IPS-NIHi7 (cell line): ENCODE measurements at regions not wholly inside any gene's neighbourhood (a gene's known extent, or its start where the extent isn't known, plus 50 kb on each side); places are given as distances from the start of the nearest gene placed in this dataset.
"Not testable (repeated sequence)": the region's sequence is repeated elsewhere in the genome, so short reads cannot be mapped to it uniquely, and the experiment has no call there.

Source experiments
- DNase-seq: peaks from one replicate; pipeline ENCODE4 v3.0.0; 2012; ENCODE audit warnings: mixed read lengths; ENCODE audit errors: extremely low spot score

DNA sequence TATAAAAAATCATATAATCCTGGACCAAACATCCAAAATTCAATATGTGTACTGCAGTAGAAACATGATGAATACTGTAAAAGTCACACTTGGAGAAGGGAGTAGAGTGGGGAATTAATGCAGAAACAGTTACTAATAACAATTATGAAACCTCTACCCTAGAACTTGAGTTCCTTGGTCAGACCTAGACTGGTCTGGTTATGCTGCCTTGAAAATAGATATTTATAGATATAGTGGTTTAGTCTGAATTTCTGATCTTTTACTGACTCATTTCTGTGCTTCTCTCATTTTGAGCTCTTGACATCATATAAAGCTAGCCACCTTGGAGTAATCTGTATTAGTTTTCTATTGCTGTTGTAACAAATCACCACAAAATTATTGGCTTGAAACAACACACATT lies 808.7 kb upstream of the CDH10 start:
- no peak for DNase-seq

DNA sequence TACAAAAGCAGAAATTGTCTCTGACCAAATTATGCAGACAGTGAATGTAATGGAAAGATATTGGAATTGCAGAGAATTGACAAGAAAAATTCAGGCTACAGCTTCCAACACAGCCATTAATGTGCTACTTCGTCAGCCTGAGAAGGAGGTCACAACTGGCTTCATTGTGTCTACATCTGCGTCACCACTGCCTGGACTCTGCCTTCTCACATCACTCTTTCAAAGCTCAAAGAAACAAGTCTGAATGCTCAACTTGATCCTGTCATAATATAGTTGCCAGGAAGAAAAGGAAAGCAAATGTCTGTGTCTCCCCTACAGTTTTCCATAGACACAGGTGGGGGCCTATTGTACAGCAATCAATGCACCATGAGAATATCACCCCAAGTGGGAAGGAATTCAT lies 806.5 kb upstream of the CDH10 start:
- no peak for DNase-seq

GRCh38 chr5:25448646-25449045 lies 803.9 kb upstream of the CDH10 start:
- DNase-seq = peak; percentile 9

DNA sequence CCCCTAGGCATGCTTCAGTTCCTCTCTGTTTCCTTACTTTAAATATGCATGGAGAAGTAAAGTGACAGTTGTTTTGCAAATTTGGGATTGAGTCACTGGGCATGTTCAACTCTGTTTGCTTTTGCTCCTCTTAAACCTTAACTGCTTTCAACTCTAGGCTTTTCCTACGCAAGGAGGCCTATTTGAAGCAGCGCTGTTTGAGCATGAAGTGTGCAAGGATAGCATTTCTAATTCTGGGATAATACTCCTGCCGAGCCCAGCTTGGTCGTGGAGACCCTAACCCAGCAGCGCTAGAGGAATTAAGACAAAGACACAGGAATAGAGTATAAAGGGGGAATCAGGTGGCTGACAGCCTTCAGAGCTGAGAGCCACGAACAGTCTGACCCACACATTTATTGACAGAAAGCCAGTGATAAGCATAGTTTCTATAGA lies 803.4 kb upstream of the CDH10 start:
- DNase-seq = no peak

DNA sequence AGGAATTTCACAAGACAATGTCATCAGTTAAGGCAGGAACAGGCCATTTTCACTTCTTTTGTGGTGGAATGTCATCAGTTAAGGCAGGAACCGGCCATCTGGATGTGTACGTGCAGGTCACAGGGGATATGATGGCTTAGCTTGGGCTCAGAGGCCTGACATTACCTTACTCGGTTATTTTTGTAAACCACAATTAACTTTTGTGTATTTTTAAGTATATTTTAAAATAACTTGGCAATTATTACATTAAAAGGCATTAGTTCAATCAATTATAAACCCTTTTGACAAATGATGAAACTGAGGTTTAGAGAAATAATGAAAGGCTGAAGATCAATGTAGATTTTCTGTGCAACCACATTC lies 801.3 kb upstream of the CDH10 start:
- DNase-seq = not testable (repeated sequence)

- DNase-seq = not testable (repeated sequence)
These were observed 800.7 kb upstream of the CDH10 start for GRCh38 chr5:25445381-25446060.

- DNase-seq = no peak
These were observed 799.9 kb upstream of the CDH10 start for GRCh38 chr5:25444697-25445096.

GRCh38 chr5:25441810-25442209 lies 797.0 kb upstream of the CDH10 start:
- no peak for DNase-seq

DNA sequence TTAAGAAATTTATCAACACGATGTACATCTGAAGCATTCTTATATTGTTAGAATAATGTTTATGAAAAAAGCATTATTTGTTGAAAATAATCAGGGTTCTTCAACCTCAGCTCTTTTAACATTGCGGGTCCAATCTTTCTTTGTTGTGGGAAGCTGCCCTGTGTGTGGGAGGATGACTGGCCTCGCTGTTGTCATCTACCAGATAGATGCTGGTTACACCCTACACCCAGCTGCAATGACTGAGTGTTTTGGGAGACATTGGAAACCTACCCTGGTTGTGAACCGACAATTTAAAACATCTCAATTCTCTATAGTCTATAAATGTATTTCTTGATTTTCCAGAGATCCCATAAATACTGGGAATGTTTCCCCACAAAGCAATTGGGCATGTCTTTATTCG lies 794.2 kb upstream of the CDH10 start:
- no peak for DNase-seq

GRCh38 chr5:25438375-25438774 lies 793.6 kb upstream of the CDH10 start:
- not testable (repeated sequence) for DNase-seq

DNA sequence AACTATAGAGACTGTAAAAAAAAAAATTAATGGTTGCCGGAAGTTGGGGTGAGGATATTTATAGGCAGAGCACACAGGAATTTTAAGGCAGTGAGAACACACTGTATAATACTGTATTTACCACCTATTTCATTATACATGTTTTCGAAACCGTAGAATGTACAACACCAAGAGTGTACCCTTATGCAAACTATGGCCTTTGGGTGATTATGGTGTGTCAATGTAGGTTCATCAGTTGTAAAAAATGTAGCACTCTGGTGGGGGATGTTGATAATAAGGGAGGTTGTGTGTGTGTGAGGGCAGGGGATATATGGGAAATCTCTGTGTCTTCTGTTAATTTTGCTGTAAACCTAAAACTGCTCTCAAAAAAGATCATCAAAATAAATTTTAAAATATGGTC lies 791.7 kb upstream of the CDH10 start:
- DNase-seq = no peak

GRCh38 chr5:25435882-25436281 lies 791.1 kb upstream of the CDH10 start:
- DNase-seq = no peak

- no peak for DNase-seq
These were observed 782.5 kb upstream of the CDH10 start for GRCh38 chr5:25427240-25427639.

DNA sequence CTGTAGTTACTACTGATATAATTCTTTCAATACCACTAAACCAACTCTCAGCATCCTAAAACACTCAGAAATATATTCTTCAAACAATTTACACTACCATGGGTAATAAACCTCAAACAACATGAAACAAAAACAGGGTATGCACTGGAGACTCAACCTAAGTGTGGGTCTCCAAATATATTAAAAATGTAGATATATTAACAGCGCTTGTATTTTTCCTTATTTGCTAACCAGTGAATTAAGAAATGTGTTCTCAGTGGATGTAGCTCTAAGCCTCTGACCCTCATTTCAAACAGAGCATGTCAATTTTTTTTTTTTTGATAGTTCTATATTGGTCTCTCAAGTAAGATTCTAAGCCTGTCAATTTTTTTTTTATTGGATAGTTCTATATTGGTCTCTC lies 778.5 kb upstream of the CDH10 start:
- DNase-seq = no peak

DNA sequence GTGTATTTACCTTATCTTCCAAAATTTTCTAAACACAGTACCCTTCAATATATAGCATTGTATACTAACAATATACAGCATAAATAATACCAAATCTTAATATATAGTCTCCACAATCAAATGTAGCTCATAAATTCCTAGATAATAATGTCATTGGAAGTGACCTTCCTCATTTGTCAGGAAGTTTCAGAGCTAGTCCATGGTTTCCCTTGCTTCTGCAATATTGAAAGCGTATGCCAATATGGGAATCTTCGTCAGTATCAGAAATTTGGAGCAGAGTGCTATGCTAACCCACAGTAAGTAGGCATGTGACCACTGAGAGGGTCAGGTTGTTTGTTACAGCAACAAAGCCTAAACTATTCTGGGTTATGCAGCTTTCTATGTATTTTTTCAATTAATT lies 774.9 kb upstream of the CDH10 start:
- no peak for DNase-seq

DNA sequence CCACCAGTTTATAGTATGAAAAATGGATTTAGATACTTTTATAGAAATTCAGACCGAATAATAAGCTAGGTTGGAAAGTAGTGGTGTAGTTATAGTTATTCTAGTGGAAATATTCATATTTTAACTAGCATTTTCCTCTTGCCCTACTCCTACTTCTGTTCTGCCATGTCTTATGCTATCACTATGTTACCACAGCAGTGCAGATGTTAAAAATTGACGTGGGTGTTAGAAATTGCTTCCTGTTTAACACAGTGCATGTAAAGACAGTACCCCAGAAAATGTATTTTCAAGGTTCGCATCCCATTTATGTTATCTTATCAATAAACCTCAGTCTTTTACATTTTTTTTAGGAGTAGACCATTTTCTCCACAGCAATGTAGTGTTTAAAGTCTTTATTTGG lies 774.2 kb upstream of the CDH10 start:
- no peak for DNase-seq

- no peak for DNase-seq
These were observed 773.6 kb upstream of the CDH10 start for GRCh38 chr5:25418319-25418859.

DNA sequence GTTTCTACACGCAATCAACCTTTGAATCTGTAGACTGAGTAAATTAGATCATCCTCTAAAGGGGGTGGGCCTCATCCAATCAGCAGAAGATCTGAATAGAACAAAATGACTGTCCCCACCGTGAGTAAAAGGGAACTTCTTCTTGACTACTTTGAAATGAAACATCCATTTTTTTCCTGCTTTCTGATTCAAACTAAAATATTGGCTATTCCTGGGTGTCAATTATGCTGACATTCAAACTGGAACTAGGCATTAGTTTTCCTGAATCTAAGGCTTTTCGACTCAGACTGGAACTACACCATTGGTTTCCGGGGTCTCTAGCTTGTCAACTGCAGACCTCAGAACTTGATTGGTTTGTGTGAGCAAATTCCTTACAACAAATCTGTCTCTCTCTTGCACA lies 772.2 kb upstream of the CDH10 start:
- DNase-seq = no peak

- no peak for DNase-seq
These were observed 771.2 kb upstream of the CDH10 start for GRCh38 chr5:25415970-25416369.

DNA sequence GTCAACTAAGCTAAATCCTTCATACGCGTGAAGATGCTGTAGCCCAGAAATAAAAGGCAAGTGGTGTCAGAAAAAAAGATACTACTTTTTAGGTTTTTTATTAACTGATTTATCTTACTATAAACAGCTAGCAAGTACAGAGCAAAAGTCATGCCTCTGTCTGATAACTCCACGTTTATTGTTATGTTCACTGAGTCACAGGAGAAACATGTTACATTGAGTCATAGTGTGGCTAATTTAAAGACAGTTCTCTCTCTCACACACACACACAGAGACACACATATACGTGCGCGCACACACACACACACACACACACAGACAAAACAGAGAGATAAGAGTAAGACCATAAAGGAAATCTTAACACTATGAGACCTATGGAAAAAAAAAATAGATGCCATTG lies 770.0 kb upstream of the CDH10 start:
- DNase-seq = no peak

- DNase-seq = no peak
These were observed 767.4 kb upstream of the CDH10 start for GRCh38 chr5:25412116-25412661.

DNA sequence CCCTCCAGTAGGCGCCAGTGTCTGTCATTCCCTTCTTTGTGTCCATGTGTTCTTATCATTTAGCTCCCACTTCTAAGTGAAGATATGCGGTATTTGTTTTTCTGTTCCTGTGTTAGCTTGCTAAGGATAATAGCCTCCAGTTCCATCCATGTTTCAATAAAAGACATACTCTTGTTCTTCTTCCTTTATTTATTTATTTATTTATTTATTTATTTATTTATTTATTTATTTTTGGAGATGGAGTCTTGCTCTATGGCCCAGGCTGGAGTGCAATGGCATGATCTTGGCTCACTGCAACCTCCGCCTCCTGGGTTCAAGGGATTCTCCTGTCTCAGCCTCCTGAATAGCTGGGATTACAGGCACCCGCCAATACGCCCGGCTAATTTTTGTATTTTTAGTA lies 762.6 kb upstream of the CDH10 start:
- not testable (repeated sequence) for DNase-seq

GRCh38 chr5:25405850-25406249 lies 761.1 kb upstream of the CDH10 start:
- no peak for DNase-seq
